HepG2 (cell line): ENCODE measurements at regions not wholly inside any gene's neighbourhood (a gene's known extent, or its start where the extent isn't known, plus 50 kb on each side); places are given as distances from the start of the nearest gene placed in this dataset.

Experiments used
- ARID3A ChIP-seq: IDR thresholded peaks from 2 replicates; pipeline ENCODE4 v1.6.1; 2012; ENCODE audit warnings: low read depth, low read length, improper control_type of control experiment
- FIP1L1 ChIP-seq: fragments of 200-400 bp; formaldehyde crosslinking; IDR thresholded peaks from 2 replicates; pipeline ENCODE4 v1.6.1; 2018; ENCODE audit warnings: low read depth, mild to moderate bottlenecking, low read length, moderate library complexity, borderline replicate concordance; ENCODE audit not compliant: insufficient read depth
- NR0B2 ChIP-seq: sonication (generic); formaldehyde crosslinking; IDR thresholded peaks from 2 replicates; pipeline ENCODE4 v1.4.0; 2020; ENCODE audit warnings: mild to moderate bottlenecking, missing genetic modification reagents
- PRMT3 ChIP-seq: sonication (generic); formaldehyde crosslinking; IDR thresholded peaks from 2 replicates; pipeline ENCODE4 v1.8.1; 2022; ENCODE audit warnings: low read depth, mild to moderate bottlenecking, moderate library complexity, missing genetic modification reagents, borderline replicate concordance
- SIX4 ChIP-seq: sonication (generic); formaldehyde crosslinking; IDR thresholded peaks from 2 replicates; pipeline ENCODE4 v1.4.0; 2020; ENCODE audit warnings: missing genetic modification reagents
- ZBTB26 ChIP-seq: IDR thresholded peaks from 2 replicates; pipeline ENCODE4 v1.6.1; 2016; ENCODE audit warnings: missing compliant biosample characterization, missing genetic modification reagents, borderline replicate concordance
- ZMYM2 ChIP-seq: sonication (generic); formaldehyde crosslinking; IDR thresholded peaks from 2 replicates; pipeline ENCODE4 v1.8.0; 2022; ENCODE audit warnings: mild to moderate bottlenecking, missing genetic modification reagents
- ZNF142 ChIP-seq: sonication (generic); formaldehyde crosslinking; IDR thresholded peaks from 2 replicates; pipeline ENCODE4 v1.4.0; 2020; ENCODE audit warnings: missing genetic modification reagents
- ZNF180 ChIP-seq: sonication (generic); formaldehyde crosslinking; IDR thresholded peaks from 2 replicates; pipeline ENCODE4 v1.4.0; 2020; ENCODE audit warnings: low read depth, missing genetic modification reagents, borderline replicate concordance
- ZNF354B ChIP-seq: sonication (generic); formaldehyde crosslinking; IDR thresholded peaks from 2 replicates; pipeline ENCODE4 v1.8.0; 2022; ENCODE audit warnings: mild to moderate bottlenecking, missing genetic modification reagents
- ZNF446 ChIP-seq: sonication (generic); formaldehyde crosslinking; IDR thresholded peaks from 2 replicates; pipeline ENCODE4 v1.5.0; 2020; ENCODE audit warnings: mild to moderate bottlenecking, missing genetic modification reagents
- ZNF569 ChIP-seq: sonication (generic); formaldehyde crosslinking; IDR thresholded peaks from 2 replicates; pipeline ENCODE4 v1.5.0; 2020; ENCODE audit warnings: mild to moderate bottlenecking, missing genetic modification reagents, moderate library complexity, borderline replicate concordance
- ZNF576 ChIP-seq: sonication (generic); formaldehyde crosslinking; IDR thresholded peaks from 2 replicates; pipeline ENCODE4 v1.4.0; 2020; ENCODE audit warnings: mild to moderate bottlenecking, missing genetic modification reagents

GRCh38 chr6:140825731-140826130, 1307.0 kb upstream of the GJE1 start (continued):
- no peak for TF ChIP-seq ZNF576 (CRISPR knock-in tag)
- TF ChIP-seq ARID3A = no peak
- TF ChIP-seq PRMT3 (CRISPR knock-in tag) = no peak
- no peak for TF ChIP-seq ZMYM2 (CRISPR knock-in tag)
- TF ChIP-seq ZNF354B (CRISPR knock-in tag) = no peak
- no peak for TF ChIP-seq FIP1L1
- no peak for TF ChIP-seq SIX4 (CRISPR knock-in tag)
- no peak for TF ChIP-seq ZNF180 (CRISPR knock-in tag)
- no peak for TF ChIP-seq ZNF142
- no peak for TF ChIP-seq ZBTB26 (CRISPR knock-in tag)
- TF ChIP-seq ZNF569 (CRISPR knock-in tag) = no peak
- TF ChIP-seq ZNF446 (CRISPR knock-in tag) = no peak
- TF ChIP-seq NR0B2 (CRISPR knock-in tag) = no peak
- TF ChIP-seq, all 625 proteins: peak for 0
